Left lobe of liver (tissue), 2 donors: ENCODE measurements at regions not wholly inside any gene's neighbourhood (a gene's known extent, or its start where the extent isn't known, plus 50 kb on each side); places are given as distances from the start of the nearest gene placed in this dataset.
A peak's percentile ranks its signal among the peaks of the same experiment; 100 is the strongest.
"Not testable (repeated sequence)": the region's sequence is repeated elsewhere in the genome, so short reads cannot be mapped to it uniquely, and the experiment has no call there.

ENCODE experiments used
- ATAC-seq: fragments of 200-7000 bp; cut with Tn5 transposase; one replicate; pipeline ENCODE4 v1.9.1; 2020; ENCODE audit warnings: mild to moderate bottlenecking, moderate library complexity
- DNase-seq: peaks from one replicate; pipeline ENCODE4 v3.0.0-alpha.2; 2020; ENCODE audit warnings: low spot score
- donor health status: DM: no; HTN: no; CAD: no; lungs with moderate emphysema.
- donor health status: DM: no; HTN: yes; CAD: no.

- no peak for DNase-seq
- ATAC-seq = no peak
Measured at GRCh38 chr6:78639111-78640110, 227.9 kb upstream of the IRAK1BP1 start.

GRCh38 chr6:78643976-78644375 is 223.4 kb upstream of the IRAK1BP1 start:
- DNase-seq, ATAC-seq: not testable (repeated sequence)

GRCh38 chr6:78646542-78647415 is 220.6 kb upstream of the IRAK1BP1 start:
- not testable (repeated sequence) for DNase-seq, ATAC-seq

- ATAC-seq = not testable (repeated sequence)
Measured at GRCh38 chr6:78665819-78666218, 201.5 kb upstream of the IRAK1BP1 start.

GRCh38 chr6:78666764-78667163 is 200.6 kb upstream of the IRAK1BP1 start:
- DNase-seq (no peak), ATAC-seq (no peak)

More at GRCh38 chr6:78665819-78666218, 201.5 kb upstream of the IRAK1BP1 start:
- DNase-seq = not testable (repeated sequence)

- ATAC-seq (no peak), DNase-seq (no peak)
Measured at GRCh38 chr6:78670156-78670555, 197.2 kb upstream of the IRAK1BP1 start.

- ATAC-seq = no peak
- no peak for DNase-seq
Measured at GRCh38 chr6:78670802-78671201, 196.5 kb upstream of the IRAK1BP1 start.

GRCh38 chr6:78676069-78677007 is 191.0 kb upstream of the IRAK1BP1 start:
- DNase-seq (peak; percentile 62), ATAC-seq (peak; percentile 97)

GRCh38 chr6:78688668-78689067 is 178.7 kb upstream of the IRAK1BP1 start:
- ATAC-seq (no peak), DNase-seq (no peak)

GRCh38 chr6:78693835-78694234 is 173.5 kb upstream of the IRAK1BP1 start:
- ATAC-seq (no peak), DNase-seq (no peak)

GRCh38 chr6:78694628-78695027 is 172.7 kb upstream of the IRAK1BP1 start:
- not testable (repeated sequence) for DNase-seq, ATAC-seq

- no peak for DNase-seq
- ATAC-seq = no peak
Measured at GRCh38 chr6:78700991-78701390, 166.4 kb upstream of the IRAK1BP1 start.

- no peak for ATAC-seq
- no peak for DNase-seq
Measured at GRCh38 chr6:78701407-78701806, 165.9 kb upstream of the IRAK1BP1 start.

GRCh38 chr6:78709021-78709420 is 158.3 kb upstream of the IRAK1BP1 start:
- ATAC-seq (no peak), DNase-seq (no peak)

- ATAC-seq (no peak), DNase-seq (no peak)
Measured at GRCh38 chr6:78713564-78713963, 153.8 kb upstream of the IRAK1BP1 start.

GRCh38 chr6:78744144-78744543 is 123.2 kb upstream of the IRAK1BP1 start:
- no peak for ATAC-seq
- no peak for DNase-seq

- ATAC-seq = no peak
- no peak for DNase-seq
Measured at GRCh38 chr6:78746457-78746856, 120.9 kb upstream of the IRAK1BP1 start.

GRCh38 chr6:78749326-78749725 is 118.0 kb upstream of the IRAK1BP1 start:
- DNase-seq = no peak
- no peak for ATAC-seq

- not testable (repeated sequence) for DNase-seq, ATAC-seq
Measured at GRCh38 chr6:78758297-78758798, 109.0 kb upstream of the IRAK1BP1 start.

GRCh38 chr6:78768271-78768670 is 99.1 kb upstream of the IRAK1BP1 start:
- peak; percentile 55 for ATAC-seq
- no peak for DNase-seq
